AG10803 (cell line): ENCODE measurements at regions not wholly inside any gene's neighbourhood (a gene's known extent, or its start where the extent isn't known, plus 50 kb on each side); places are given as distances from the start of the nearest gene placed in this dataset.

ENCODE experiments used
- DNase-seq: peaks from one replicate; pipeline ENCODE4 v3.0.0; 2010; ENCODE audit warnings: low read depth
- H3K4me3 ChIP-seq: 2 replicates; pipeline ENCODE4 v1.5.1; 2011; ENCODE audit warnings: mild to moderate bottlenecking, low read length, control low read depth
- CTCF ChIP-seq: conservative IDR thresholded peaks from 2 replicates; pipeline ENCODE4 v1.5.1; 2011; ENCODE audit warnings: mild to moderate bottlenecking, low read length, control low read depth, inconsistent platforms

GRCh38 chr10:128422190-128422589, 296.0 kb upstream of the MKI67 start:
- no peak for TF ChIP-seq CTCF
- no peak overlapping the region for H3K4me3 ChIP-seq
- no peak for DNase-seq

GRCh38 chr10:128422999-128423398, 296.8 kb upstream of the MKI67 start:
- DNase-seq: no peak
- TF ChIP-seq CTCF: no peak

GRCh38 chr10:128429321-128429720, 303.1 kb upstream of the MKI67 start:
- TF ChIP-seq CTCF: no peak
- DNase-seq: no peak
- no peak overlapping the region for H3K4me3 ChIP-seq

More at GRCh38 chr10:128422999-128423398, 296.8 kb upstream of the MKI67 start:
- no peak overlapping the region for H3K4me3 ChIP-seq

- H3K4me3 ChIP-seq: no peak overlapping the region
- no peak for DNase-seq
- TF ChIP-seq CTCF: no peak
These were observed 303.8 kb upstream of the MKI67 start for GRCh38 chr10:128429835-128430513.

- DNase-seq: no peak
- H3K4me3 ChIP-seq: no peak overlapping the region
- no peak for TF ChIP-seq CTCF
These were observed 304.9 kb upstream of the MKI67 start for GRCh38 chr10:128431083-128431482.

GRCh38 chr10:128431506-128431905, 305.3 kb upstream of the MKI67 start:
- TF ChIP-seq CTCF: no peak
- no peak for DNase-seq
- H3K4me3 ChIP-seq: no peak overlapping the region

GRCh38 chr10:128432011-128432410, 305.8 kb upstream of the MKI67 start:
- no peak overlapping the region for H3K4me3 ChIP-seq
- DNase-seq: no peak
- no peak for TF ChIP-seq CTCF
